Effector memory CD4-positive, alpha-beta T cell (primary cell): ENCODE measurements at regions not wholly inside any gene's neighbourhood (a gene's known extent, or its start where the extent isn't known, plus 50 kb on each side); places are given as distances from the start of the nearest gene placed in this dataset.

Source experiments
- DNase-seq, 3 donors: peaks; one replicate each; pipeline ENCODE4 v3.0.0-alpha.2; 2020
- H3K27ac ChIP-seq: 2 replicates; pipeline ENCODE4 v1.7.0; 2013; ENCODE audit warnings: mild to moderate bottlenecking, low read length, moderate library complexity; ENCODE audit not compliant: insufficient read depth, poor library complexity, severe bottlenecking
- H3K27me3 ChIP-seq: replicated peaks from 2 replicates; pipeline ENCODE4 v1.7.0; 2013; ENCODE audit warnings: mild to moderate bottlenecking, low read length; ENCODE audit not compliant: insufficient read depth, control insufficient read depth, poor library complexity, severe bottlenecking
- H3K36me3 ChIP-seq: 2 replicates; pipeline ENCODE4 v1.7.0; 2013; ENCODE audit warnings: mild to moderate bottlenecking, low read length, moderate library complexity; ENCODE audit not compliant: control insufficient read depth, insufficient read depth
- H3K4me1 ChIP-seq: 2 replicates; pipeline ENCODE4 v1.7.0; 2013; ENCODE audit warnings: low read length, mild to moderate bottlenecking; ENCODE audit not compliant: control insufficient read depth, insufficient read depth, poor library complexity, severe bottlenecking
- H3K4me3 ChIP-seq: 2 replicates; pipeline ENCODE4 v1.7.0; 2013; ENCODE audit warnings: low read length, low read depth, mild to moderate bottlenecking; ENCODE audit not compliant: insufficient read depth, poor library complexity, severe bottlenecking
- H3K9me3 ChIP-seq: 2 replicates; pipeline ENCODE4 v1.7.0; 2013; ENCODE audit warnings: mild to moderate bottlenecking, low read length, moderate library complexity; ENCODE audit not compliant: control insufficient read depth

GRCh38 chr22:26885441-26886261, 228.3 kb downstream of the MIAT start:
- no peak overlapping the region for H3K4me3 ChIP-seq
- H3K27me3 ChIP-seq: no peaks in the 10 kb centered on the region
- H3K9me3 ChIP-seq: no peaks in the 10 kb centered on the region
- peaks cover 5% of the 10 kb centered on the region for H3K36me3 ChIP-seq
- H3K27ac ChIP-seq: no peak overlapping the region
- H3K4me1 ChIP-seq: no peaks in the 10 kb centered on the region
- no peak for DNase-seq

- no peak overlapping the region for H3K27ac ChIP-seq
- no peak overlapping the region for H3K4me3 ChIP-seq
These were observed 230.1 kb downstream of the MIAT start for GRCh38 chr22:26887456-26887855.

GRCh38 chr22:26887916-26888315, 230.5 kb downstream of the MIAT start:
- H3K4me1 ChIP-seq: no peaks in the 10 kb centered on the region
- no peaks in the 10 kb centered on the region for H3K36me3 ChIP-seq
- no peak overlapping the region for H3K4me3 ChIP-seq
- H3K9me3 ChIP-seq: no peaks in the 10 kb centered on the region
- H3K27ac ChIP-seq: no peak overlapping the region
- H3K27me3 ChIP-seq: no peaks in the 10 kb centered on the region
- DNase-seq: no peak

More at GRCh38 chr22:26887456-26887855, 230.1 kb downstream of the MIAT start:
- Histone ChIP-seq H3K36me3 (no peaks in the 10 kb centered on the region), H3K27me3 (no peaks in the 10 kb centered on the region), H3K9me3 (no peaks in the 10 kb centered on the region), H3K4me1 (no peaks in the 10 kb centered on the region)
- DNase-seq: no peak

GRCh38 chr22:26888887-26889286, 231.5 kb downstream of the MIAT start:
- Histone ChIP-seq H3K9me3 (no peaks in the 10 kb centered on the region), H3K4me3 (no peak overlapping the region), H3K27me3 (no peaks in the 10 kb centered on the region), H3K4me1 (no peaks in the 10 kb centered on the region), H3K27ac (no peak overlapping the region), H3K36me3 (no peaks in the 10 kb centered on the region)
- no peak for DNase-seq

GRCh38 chr22:26889802-26890201, 232.4 kb downstream of the MIAT start:
- no peak overlapping the region for H3K4me3 ChIP-seq
- no peak for DNase-seq
- no peaks in the 10 kb centered on the region for H3K9me3 ChIP-seq
- no peak overlapping the region for H3K27ac ChIP-seq
- no peaks in the 10 kb centered on the region for H3K27me3 ChIP-seq
- no peaks in the 10 kb centered on the region for H3K36me3 ChIP-seq
- no peaks in the 10 kb centered on the region for H3K4me1 ChIP-seq

- no peaks in the 10 kb centered on the region for H3K4me1 ChIP-seq
- no peaks in the 10 kb centered on the region for H3K27me3 ChIP-seq
- H3K4me3 ChIP-seq: no peak overlapping the region
- DNase-seq: no peak
- no peaks in the 10 kb centered on the region for H3K9me3 ChIP-seq
- no peaks in the 10 kb centered on the region for H3K36me3 ChIP-seq
- no peak overlapping the region for H3K27ac ChIP-seq
These were observed 233.5 kb downstream of the MIAT start for GRCh38 chr22:26890870-26891269.

GRCh38 chr22:26891429-26891828, 234.0 kb downstream of the MIAT start:
- DNase-seq: no peak
- Histone ChIP-seq H3K9me3 (no peaks in the 10 kb centered on the region), H3K27me3 (no peaks in the 10 kb centered on the region), H3K27ac (no peak overlapping the region), H3K4me1 (no peaks in the 10 kb centered on the region), H3K4me3 (no peak overlapping the region), H3K36me3 (no peaks in the 10 kb centered on the region)

- H3K27ac ChIP-seq: no peak overlapping the region
- no peaks in the 10 kb centered on the region for H3K36me3 ChIP-seq
- DNase-seq: no peak
- no peaks in the 10 kb centered on the region for H3K4me1 ChIP-seq
- H3K27me3 ChIP-seq: no peaks in the 10 kb centered on the region
- no peaks in the 10 kb centered on the region for H3K9me3 ChIP-seq
- H3K4me3 ChIP-seq: no peak overlapping the region
These were observed 235.0 kb downstream of the MIAT start for GRCh38 chr22:26892166-26893041.

GRCh38 chr22:26893173-26894110, 236.1 kb downstream of the MIAT start:
- no peak for DNase-seq
- H3K9me3 ChIP-seq: no peaks in the 10 kb centered on the region
- no peak overlapping the region for H3K27ac ChIP-seq
- peaks cover 5% of the 10 kb centered on the region for H3K27me3 ChIP-seq
- no peaks in the 10 kb centered on the region for H3K4me1 ChIP-seq
- no peaks in the 10 kb centered on the region for H3K36me3 ChIP-seq
- no peak overlapping the region for H3K4me3 ChIP-seq
